Motor neuron (in vitro differentiated cells): ENCODE measurements at regions not wholly inside any gene's neighbourhood (a gene's known extent, or its start where the extent isn't known, plus 50 kb on each side); places are given as distances from the start of the nearest gene placed in this dataset.

ENCODE experiments used
- ATAC-seq, 8 experiments: fragments of 200-7000 bp; cut with Tn5 transposase; replicated peaks in 6 of 8; 2 replicates each; pipeline ENCODE4 v1.8.0; 2021; ENCODE audit warnings: mild to moderate bottlenecking in 8 of 8, moderate library complexity in 8 of 8
- H3K27ac ChIP-seq, 2 donors: fragments of 250-450 bp; sonication (Bioruptor Pico); 2 replicates each; pipeline ENCODE4 v1.9.0; 2021; ENCODE audit warnings: antibody characterized with exemption in 2 of 2, mild to moderate bottlenecking in 2 of 2, moderate library complexity in 1 of 2
- H3K4me1 ChIP-seq, 2 donors: fragments of 250-450 bp; sonication (Bioruptor Pico); replicated peaks in 1 of 2; 2 replicates each; pipeline ENCODE4 v1.6.1; 2021; ENCODE audit warnings: antibody characterized with exemption in 2 of 2, mild to moderate bottlenecking in 2 of 2, moderate library complexity in 1 of 2
- H3K4me3 ChIP-seq, 5 donors: fragments of 250-450 bp; sonication (Bioruptor Pico); 2 replicates each; pipeline ENCODE4 v1.9.0; 2021; ENCODE audit warnings: antibody characterized with exemption in 5 of 5, mild to moderate bottlenecking in 5 of 5, moderate library complexity in 4 of 5
- WGBS, 10 experiments: fragments of 450-650 bp; shearing (Covaris generic); methylation state at CpG; one replicate each; pipeline ENCODE4 v1.0.0; 2022; 5-methylcytosine and 5-hydroxymethylcytosine counted together
- in situ Hi-C, 9 experiments: fragments of 400-800 bp; cut with MboI; loops; one replicate each; pipeline ENCODE4 v1.15.0; 2021; ENCODE audit warnings: low sequenced_read_pairs in 9 of 9, low pct_unique_long_range_greater_than_20kb in 2 of 9; ENCODE audit not compliant: unreplicated experiment in 9 of 9

GRCh38 chr17:5843366-5844026, 226.7 kb upstream of the WSCD1 start:
- Histone ChIP-seq H3K4me1 (peaks cover 0 to 6% of the 10 kb centered on the region in 2 donors), H3K4me3 (no peak overlapping the region), H3K27ac (no peak overlapping the region)
- in situ Hi-C loops, result no loop called here
- WGBS, 10 experiments, result 80 to 95% (median 88%) methylated on average over 1 to 10 of the region's 14 CpGs; no CpG with 5 or more reads in 4 of the 10 experiments
- no peak for ATAC-seq

GRCh38 chr17:5846001-5846400, 224.2 kb upstream of the WSCD1 start:
- in situ Hi-C loops, result no loop called here
- Histone ChIP-seq H3K4me1 (no peaks in the 10 kb centered on the region), H3K27ac (no peak overlapping the region), H3K4me3 (no peak overlapping the region)
- 19 to 100% (median 88%) methylated on average over 2 to 5 of the region's 5 CpGs for WGBS, 10 experiments
- no peak for ATAC-seq

GRCh38 chr17:5854871-5855554, 215.2 kb upstream of the WSCD1 start:
- Histone ChIP-seq H3K27ac (no peak overlapping the region), H3K4me1 (peaks cover 0 to 7% of the 10 kb centered on the region in 2 donors), H3K4me3 (no peak overlapping the region)
- 0 to 100% (median 80%) methylated on average over 1 to 6 of the region's 7 CpGs; no CpG with 5 or more reads in 1 of the 10 experiments for WGBS, 10 experiments
- ATAC-seq, result no peak
- in situ Hi-C loops, result no loop called here

GRCh38 chr17:5861246-5861645, 208.9 kb upstream of the WSCD1 start:
- in situ Hi-C loops, result no loop called here
- no peak overlapping the region for H3K4me3 ChIP-seq
- H3K4me1 ChIP-seq, result peaks cover 10 to 17% of the 10 kb centered on the region in 2 donors
- WGBS, 10 experiments, result 18 to 100% (median 53%) methylated on average over 1 to 4 of the region's 4 CpGs; no CpG with 5 or more reads in 1 of the 10 experiments
- H3K27ac ChIP-seq, result no peak overlapping the region
- no peak for ATAC-seq

GRCh38 chr17:5861854-5862253, 208.3 kb upstream of the WSCD1 start:
- Histone ChIP-seq H3K4me3 (no peak overlapping the region), H3K27ac (no peak overlapping the region), H3K4me1 (peaks cover 10 to 17% of the 10 kb centered on the region in 2 donors)
- in situ Hi-C loops, result no loop called here
- WGBS, 10 experiments, result 0 to 100% (median 13%) methylated on average over 1 to 3 of the region's 4 CpGs; no CpG with 5 or more reads in 3 of the 10 experiments
- ATAC-seq, result no peak

- no peak overlapping the region for H3K4me3 ChIP-seq
- ATAC-seq, result no peak
- H3K27ac ChIP-seq, result no peak overlapping the region
- H3K4me1 ChIP-seq, result peaks cover 10 to 17% of the 10 kb centered on the region in 2 donors
- in situ Hi-C loops, result no loop called here
These were observed 207.8 kb upstream of the WSCD1 start for GRCh38 chr17:5862395-5862794.

- WGBS, 10 experiments, result 0 to 100% (median 41%) methylated on average over 1 to 7 of the region's 9 CpGs
- no peak overlapping the region for H3K4me3 ChIP-seq
- no peak overlapping the region for H3K27ac ChIP-seq
- H3K4me1 ChIP-seq, result peaks cover 29 to 30% of the 10 kb centered on the region in 2 donors
- ATAC-seq, result no peak
- in situ Hi-C loops, result no loop called here
These were observed 205.2 kb upstream of the WSCD1 start for GRCh38 chr17:5864741-5865657.

- ATAC-seq, result no peak
- H3K27ac ChIP-seq, result no peak overlapping the region
- peaks cover 38 to 41% of the 10 kb centered on the region in 2 donors for H3K4me1 ChIP-seq
- in situ Hi-C loops, result no loop called here
- no peak overlapping the region for H3K4me3 ChIP-seq
- WGBS, 10 experiments, result 0 to 86% (median 37%) methylated on average over 1 to 4 of the region's 4 CpGs; no CpG with 5 or more reads in 1 of the 10 experiments
These were observed 203.2 kb upstream of the WSCD1 start for GRCh38 chr17:5866978-5867377.

- H3K27ac ChIP-seq, result peak overlapping the region; percentile 28 to 54
- in situ Hi-C loops, result no loop called here
- peaks cover 38 to 44% of the 10 kb centered on the region in 2 donors for H3K4me1 ChIP-seq
- WGBS, 10 experiments, result 0 to 61% (median 37%) methylated on average over 3 to 8 of the region's 12 CpGs; no CpG with 5 or more reads in 1 of the 10 experiments
- no peak overlapping the region for H3K4me3 ChIP-seq
- ATAC-seq, result peak in 5 of 8 experiments; percentile 79 to 93 (median 90)
These were observed 201.0 kb upstream of the WSCD1 start for GRCh38 chr17:5869041-5869745.

GRCh38 chr17:5870231-5870953, 199.8 kb upstream of the WSCD1 start:
- in situ Hi-C loops, result no loop called here

GRCh38 chr17:5871666-5872065, 198.5 kb upstream of the WSCD1 start:
- in situ Hi-C loops, result no loop called here
- ATAC-seq, result no peak
- Histone ChIP-seq H3K4me1 (peaks cover 30 to 37% of the 10 kb centered on the region in 2 donors), H3K27ac (no peak overlapping the region), H3K4me3 (no peak overlapping the region)
- 20 to 100% (median 88%) methylated on average over 1 to 7 of the region's 10 CpGs; no CpG with 5 or more reads in 5 of the 10 experiments for WGBS, 10 experiments

More at GRCh38 chr17:5870231-5870953, 199.8 kb upstream of the WSCD1 start:
- WGBS, 10 experiments, result 0 to 100% (median 80%) methylated on average over 1 to 5 of the region's 6 CpGs; no CpG with 5 or more reads in 1 of the 10 experiments
- H3K27ac ChIP-seq, result no peak overlapping the region
- H3K4me3 ChIP-seq, result no peak overlapping the region
- H3K4me1 ChIP-seq, result peaks cover 31 to 38% of the 10 kb centered on the region in 2 donors
- ATAC-seq, result peak in 3 of 8 experiments; percentile 1 to 5 (median 2)

- no peak for ATAC-seq
- peaks cover 30 to 37% of the 10 kb centered on the region in 2 donors for H3K4me1 ChIP-seq
- WGBS, 10 experiments, result 17 to 100% (median 67%) methylated on average over 1 to 6 of the region's 9 CpGs; no CpG with 5 or more reads in 5 of the 10 experiments
- in situ Hi-C loops, result no loop called here
- H3K4me3 ChIP-seq, result no peak overlapping the region
- no peak overlapping the region for H3K27ac ChIP-seq
These were observed 197.3 kb upstream of the WSCD1 start for GRCh38 chr17:5872831-5873230.
